Osteoblast (primary cell): ENCODE measurements at regions not wholly inside any gene's neighbourhood (a gene's known extent, or its start where the extent isn't known, plus 50 kb on each side); places are given as distances from the start of the nearest gene placed in this dataset.

Experiments used
- DNase-seq: peaks from one replicate; pipeline ENCODE4 v3.0.0; 2011; ENCODE audit warnings: low spot score, mixed read lengths; ENCODE audit not compliant: insufficient read length; ENCODE audit errors: missing footprints
- H2AFZ ChIP-seq: 2 replicates; pipeline ENCODE4 v1.6.0; 2011; ENCODE audit warnings: mild to moderate bottlenecking, low read length
- H3K27ac ChIP-seq: 2 replicates; pipeline ENCODE4 v1.5.1; 2011; ENCODE audit warnings: mild to moderate bottlenecking, low read depth, low read length, moderate library complexity
- H3K27me3 ChIP-seq: 2 replicates; pipeline ENCODE4 v1.6.0; 2012; ENCODE audit warnings: mild to moderate bottlenecking, control low read depth, inconsistent platforms, low read length, moderate library complexity; ENCODE audit not compliant: insufficient read depth
- H3K36me3 ChIP-seq: 2 replicates; pipeline ENCODE4 v1.5.1; 2011; ENCODE audit warnings: mild to moderate bottlenecking, low read length, control low read depth, moderate library complexity; ENCODE audit not compliant: insufficient read depth
- H3K4me1 ChIP-seq: 2 replicates; pipeline ENCODE4 v1.5.1; 2011; ENCODE audit warnings: mild to moderate bottlenecking, low read length, control low read depth, moderate library complexity; ENCODE audit not compliant: insufficient read depth
- H3K4me2 ChIP-seq: 2 replicates; pipeline ENCODE4 v1.6.0; 2011; ENCODE audit warnings: mild to moderate bottlenecking, low read length; ENCODE audit not compliant: insufficient read depth
- H3K4me3 ChIP-seq: fragments of 200-600 bp; sonication (generic); 3 replicates; pipeline ENCODE4 v1.5.1; 2012; ENCODE audit warnings: mild to moderate bottlenecking, low read length, inconsistent platforms; ENCODE audit not compliant: insufficient read depth
- H3K79me2 ChIP-seq: 2 replicates; pipeline ENCODE4 v1.6.0; 2012; ENCODE audit warnings: mild to moderate bottlenecking, low read length, control low read depth, inconsistent platforms; ENCODE audit not compliant: insufficient read depth
- H3K9me3 ChIP-seq: 2 replicates; pipeline ENCODE4 v1.5.1; 2011; ENCODE audit warnings: low read depth, low read length, control low read depth
- H4K20me1 ChIP-seq: 2 replicates; pipeline ENCODE4 v1.6.0; 2012; ENCODE audit warnings: mild to moderate bottlenecking, low read length, control low read depth; ENCODE audit not compliant: insufficient read depth
- CTCF ChIP-seq: IDR thresholded peaks from 2 replicates; pipeline ENCODE4 v1.5.1; 2011; ENCODE audit warnings: mild to moderate bottlenecking, low read depth, low read length, moderate library complexity; ENCODE audit errors: extremely low read depth

GRCh38 chr7:9210114-9210513, 776.7 kb downstream of the NXPH1 start:
- Histone ChIP-seq H3K4me2 (no peak overlapping the region), H3K79me2 (no peaks in the 10 kb centered on the region), H3K9me3 (no peaks in the 10 kb centered on the region), H3K36me3 (no peaks in the 10 kb centered on the region), H3K4me3 (no peak overlapping the region), H3K4me1 (no peaks in the 10 kb centered on the region), H3K27me3 (no peaks in the 10 kb centered on the region), H2AFZ (no peak overlapping the region), H4K20me1 (no peaks in the 10 kb centered on the region), H3K27ac (no peak overlapping the region)
- DNase-seq: no peak
- TF ChIP-seq CTCF: no peak

- no peak overlapping the region for H3K4me2 ChIP-seq
- TF ChIP-seq CTCF: no peak
- no peaks in the 10 kb centered on the region for H3K9me3 ChIP-seq
- no peaks in the 10 kb centered on the region for H3K36me3 ChIP-seq
- DNase-seq: no peak
- H3K4me3 ChIP-seq: no peak overlapping the region
- no peaks in the 10 kb centered on the region for H3K27me3 ChIP-seq
- no peaks in the 10 kb centered on the region for H3K4me1 ChIP-seq
- H2AFZ ChIP-seq: no peak overlapping the region
- no peaks in the 10 kb centered on the region for H4K20me1 ChIP-seq
- no peak overlapping the region for H3K27ac ChIP-seq
- H3K79me2 ChIP-seq: no peaks in the 10 kb centered on the region
Observed at GRCh38 chr7:9217204-9217603, 783.8 kb downstream of the NXPH1 start.

- no peak for TF ChIP-seq CTCF
- no peaks in the 10 kb centered on the region for H3K27me3 ChIP-seq
- peaks cover 3% of the 10 kb centered on the region for H3K9me3 ChIP-seq
- H2AFZ ChIP-seq: no peak overlapping the region
- DNase-seq: no peak
- H3K4me1 ChIP-seq: no peaks in the 10 kb centered on the region
- H3K79me2 ChIP-seq: no peaks in the 10 kb centered on the region
- no peak overlapping the region for H3K27ac ChIP-seq
- no peak overlapping the region for H3K4me3 ChIP-seq
- H3K4me2 ChIP-seq: no peak overlapping the region
- H4K20me1 ChIP-seq: no peaks in the 10 kb centered on the region
- H3K36me3 ChIP-seq: no peaks in the 10 kb centered on the region
Observed at GRCh38 chr7:9226500-9226899, 793.1 kb downstream of the NXPH1 start.

GRCh38 chr7:9231630-9232121, 798.3 kb downstream of the NXPH1 start:
- no peak for DNase-seq
- Histone ChIP-seq H3K4me2 (no peak overlapping the region), H3K27me3 (no peaks in the 10 kb centered on the region), H3K4me3 (no peak overlapping the region), H3K4me1 (no peaks in the 10 kb centered on the region), H3K79me2 (no peaks in the 10 kb centered on the region), H3K9me3 (peaks cover 9% of the 10 kb centered on the region), H3K36me3 (no peaks in the 10 kb centered on the region), H4K20me1 (no peaks in the 10 kb centered on the region), H2AFZ (no peak overlapping the region), H3K27ac (no peak overlapping the region)
- no peak for TF ChIP-seq CTCF
